ENCODE measurements at regions not wholly inside any gene's neighbourhood (a gene's known extent, or its start where the extent isn't known, plus 50 kb on each side); places are given as distances from the start of the nearest gene placed in this dataset.

- Histone ChIP-seq H3K9ac (ENCODE audit: extremely low read depth, insufficient read length, low read length) (no peak overlapping the region), H3K4me2 (ENCODE audit: insufficient read depth, insufficient read length, low read length) (no peak overlapping the region)
- no CpG with 5 or more reads among the region's 3 CpGs for WGBS (ENCODE audit: extremely low coverage, insufficient read length, low lambda C conversion rate)
These were observed 201.5 kb upstream of the ZNF217 start for GRCh38 chr20:53795170-53795569.

More at GRCh38 chr20:53795170-53795569, 201.5 kb upstream of the ZNF217 start:
- H2BK12ac ChIP-seq (ENCODE audit: insufficient read length, low read depth, low read length): no peak overlapping the region
- no peak overlapping the region for H2AFZ ChIP-seq (ENCODE audit: low read length)
- H3K18ac ChIP-seq (ENCODE audit: insufficient read length, low read depth, low read length): no peak overlapping the region
- no peak overlapping the region for H2BK20ac ChIP-seq (ENCODE audit: low read depth, low read length, poor library complexity, severe bottlenecking)
- no peaks in the 10 kb centered on the region for H3K79me2 ChIP-seq (ENCODE audit: insufficient read depth, low read length)
- H3K27me3 ChIP-seq (ENCODE audit: insufficient read depth, low read length): no peaks in the 10 kb centered on the region
- no peak overlapping the region for H2AK5ac ChIP-seq (ENCODE audit: insufficient read length, low read length)
- H2BK120ac ChIP-seq (ENCODE audit: low read depth, low read length, poor library complexity, severe bottlenecking): no peak overlapping the region
- Mint-ChIP-seq H3K4me1 (peaks cover 14 to 21% of the 10 kb centered on the region in 2 experiments), H3K36me3 (ENCODE audit: insufficient read depth in 1 of 3, low read depth in 3 of 3) (peaks cover 0 to 5% (median 2%) of the 10 kb centered on the region in 3 experiments; a peak in 4 of 7 replicates), H3K27me3 (ENCODE audit: low read depth) (no peaks in the 10 kb centered on the region), H3K4me3 (no peak overlapping the region), H3K9me3 (no peaks in the 10 kb centered on the region), H3K27ac (no peak overlapping the region)
- no peak overlapping the region for H4K5ac ChIP-seq (ENCODE audit: insufficient read length, low read depth, low read length)
- no peak overlapping the region for H2BK5ac ChIP-seq (ENCODE audit: insufficient read length, low read length)
- no peaks in the 10 kb centered on the region for H3K79me1 ChIP-seq (ENCODE audit: insufficient read depth, low read depth, low read length, poor library complexity, severe bottlenecking)
- no peak overlapping the region for H3K56ac ChIP-seq (ENCODE audit: insufficient read length, low read depth, low read length)
- H2BK15ac ChIP-seq (ENCODE audit: low read depth, low read length): no peak overlapping the region
- H4K20me1 ChIP-seq (ENCODE audit: control insufficient read depth, insufficient read depth, insufficient read length): no peaks in the 10 kb centered on the region
- DNase-seq: no peak
- no peak overlapping the region for H4K91ac ChIP-seq (ENCODE audit: insufficient read length, low read depth, low read length)
- H3K4me1 ChIP-seq (ENCODE audit: insufficient read depth, low read length): peaks cover 6% of the 10 kb centered on the region; the same call in 1 of the 2 replicates
- no peaks in the 10 kb centered on the region for H3K23me2 ChIP-seq (ENCODE audit: insufficient read length, low read depth, low read length, poor library complexity, severe bottlenecking)
- H3K14ac ChIP-seq (ENCODE audit: insufficient read depth, low read length): no peak overlapping the region
- no peak overlapping the region for H4K8ac ChIP-seq (replicated peaks; ENCODE audit: insufficient read length, low read depth, low read length)
- TF ChIP-seq CTCF (conservative IDR thresholded peaks at IDR 0.05): no peak
- no peak overlapping the region for H3K4ac ChIP-seq (ENCODE audit: low read depth, low read length)
- H3K9me3 ChIP-seq (ENCODE audit: control insufficient read depth, low read depth, low read length): no peaks in the 10 kb centered on the region
- no peak overlapping the region for H3K27ac ChIP-seq (ENCODE audit: insufficient read length, low read depth, low read length)
- no peak overlapping the region for H3K23ac ChIP-seq (ENCODE audit: insufficient read length, low read depth, low read length)
- H3T11ph ChIP-seq (ENCODE audit: low read length): no peak overlapping the region
